ENCODE measurements at regions not wholly inside any gene's neighbourhood (a gene's known extent, or its start where the extent isn't known, plus 50 kb on each side); places are given as distances from the start of the nearest gene placed in this dataset.

DNA sequence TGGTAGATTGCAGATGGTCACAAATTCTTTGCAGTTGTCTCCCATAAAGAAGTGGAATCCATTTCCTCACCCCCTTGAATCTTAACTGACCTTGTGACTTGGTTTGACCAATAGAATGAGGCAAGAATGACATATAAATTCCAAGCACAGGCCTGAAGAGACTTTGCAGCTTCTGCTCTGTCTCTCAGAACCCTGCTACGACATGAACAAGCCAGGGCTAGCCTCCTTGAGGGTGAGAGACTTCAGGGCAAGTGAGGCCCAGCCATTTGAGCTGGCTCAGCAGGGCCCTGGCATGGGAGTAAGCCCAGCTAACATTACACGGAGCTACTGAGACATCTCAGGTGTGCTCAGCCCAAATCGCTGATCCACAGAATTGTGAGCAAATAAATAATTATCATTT is 216.3 kb upstream of the MAN1A1 start:
- no peak overlapping the region for H3K4me3 ChIP-seq (ENCODE audit: low read depth, low read length)
- TF ChIP-seq, protein P1, sequence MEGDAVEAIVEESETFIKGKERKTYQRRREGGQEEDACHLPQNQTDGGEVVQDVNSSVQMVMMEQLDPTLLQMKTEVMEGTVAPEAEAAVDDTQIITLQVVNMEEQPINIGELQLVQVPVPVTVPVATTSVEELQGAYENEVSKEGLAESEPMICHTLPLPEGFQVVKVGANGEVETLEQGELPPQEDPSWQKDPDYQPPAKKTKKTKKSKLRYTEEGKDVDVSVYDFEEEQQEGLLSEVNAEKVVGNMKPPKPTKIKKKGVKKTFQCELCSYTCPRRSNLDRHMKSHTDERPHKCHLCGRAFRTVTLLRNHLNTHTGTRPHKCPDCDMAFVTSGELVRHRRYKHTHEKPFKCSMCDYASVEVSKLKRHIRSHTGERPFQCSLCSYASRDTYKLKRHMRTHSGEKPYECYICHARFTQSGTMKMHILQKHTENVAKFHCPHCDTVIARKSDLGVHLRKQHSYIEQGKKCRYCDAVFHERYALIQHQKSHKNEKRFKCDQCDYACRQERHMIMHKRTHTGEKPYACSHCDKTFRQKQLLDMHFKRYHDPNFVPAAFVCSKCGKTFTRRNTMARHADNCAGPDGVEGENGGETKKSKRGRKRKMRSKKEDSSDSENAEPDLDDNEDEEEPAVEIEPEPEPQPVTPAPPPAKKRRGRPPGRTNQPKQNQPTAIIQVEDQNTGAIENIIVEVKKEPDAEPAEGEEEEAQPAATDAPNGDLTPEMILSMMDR (IDR thresholded peaks at IDR 0.05; ENCODE audit: insufficient read depth, low read length) = no peak
- no peak for DNase-seq (ENCODE audit: low read depth)

DNA sequence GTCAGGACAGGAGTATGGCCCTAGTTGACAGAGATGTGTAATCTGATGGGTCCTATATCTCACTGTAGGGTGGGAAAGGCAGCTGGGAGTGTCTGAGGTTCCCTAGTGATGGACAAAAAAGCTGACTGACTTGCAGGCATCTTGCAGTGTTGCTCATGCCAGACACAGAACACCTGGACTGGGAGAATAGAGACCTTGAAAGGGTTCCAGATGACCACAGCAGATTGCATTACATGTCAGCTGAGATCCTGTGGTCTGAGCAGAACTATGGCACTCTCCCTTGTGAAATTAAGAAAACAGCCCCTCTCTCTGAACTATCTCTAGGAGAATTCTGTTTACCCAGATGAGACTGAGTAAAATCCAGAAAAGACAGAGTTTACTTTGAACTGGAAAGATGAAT is 212.6 kb upstream of the MAN1A1 start:
- DNase-seq (ENCODE audit: low read depth) = no peak
- TF ChIP-seq, protein P1 (IDR thresholded peaks at IDR 0.05; ENCODE audit: insufficient read depth, low read length) = no peak
- H3K4me3 ChIP-seq (ENCODE audit: low read depth, low read length) = no peak overlapping the region

DNA sequence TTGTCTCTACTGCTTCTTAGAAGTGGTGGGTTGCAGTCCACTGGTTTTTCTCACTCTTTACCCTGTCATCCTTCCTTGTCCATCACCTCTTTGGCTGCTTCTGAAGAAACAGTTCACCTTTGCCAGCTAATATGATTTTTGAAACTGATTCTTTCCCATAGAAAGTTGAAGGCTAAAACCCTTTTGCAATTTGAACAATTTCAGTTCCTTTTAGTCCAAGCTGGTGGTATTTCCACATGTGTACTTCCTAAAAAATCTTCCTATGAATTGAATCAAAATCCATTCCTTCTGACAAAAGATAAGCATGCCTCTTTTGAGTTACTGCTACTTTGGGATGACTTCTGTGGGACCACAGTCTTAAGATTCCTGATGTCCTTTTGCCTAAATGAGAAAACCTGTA is 210.0 kb upstream of the MAN1A1 start:
- H3K4me3 ChIP-seq (ENCODE audit: low read depth, low read length) = no peak overlapping the region
- DNase-seq (ENCODE audit: low read depth) = no peak
- TF ChIP-seq, protein P1 (IDR thresholded peaks at IDR 0.05; ENCODE audit: insufficient read depth, low read length) = no peak

DNA sequence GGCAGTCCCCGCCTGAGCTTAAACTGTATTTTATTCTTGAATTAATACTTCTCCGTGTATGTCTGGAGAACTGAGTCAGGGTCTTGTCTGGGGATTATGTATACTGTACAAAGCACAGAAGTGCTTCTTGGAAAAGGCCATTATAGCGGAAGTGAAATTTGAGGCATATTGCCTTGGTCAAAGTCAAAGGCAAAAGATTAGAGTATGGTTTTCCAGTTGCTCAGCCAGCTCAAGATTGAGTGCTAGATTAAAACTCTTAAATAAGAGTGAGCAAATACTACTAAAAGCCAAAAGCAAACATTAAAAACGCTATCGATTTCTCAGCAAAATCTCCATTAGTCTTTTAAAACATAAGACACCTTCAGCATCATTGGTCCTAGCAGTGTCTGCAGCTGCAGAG is 207.7 kb upstream of the MAN1A1 start:
- TF ChIP-seq, protein P1 (IDR thresholded peaks at IDR 0.05; ENCODE audit: insufficient read depth, low read length) = no peak
- no peak for DNase-seq (ENCODE audit: low read depth)
- H3K4me3 ChIP-seq (ENCODE audit: low read depth, low read length) = no peak overlapping the region

DNA sequence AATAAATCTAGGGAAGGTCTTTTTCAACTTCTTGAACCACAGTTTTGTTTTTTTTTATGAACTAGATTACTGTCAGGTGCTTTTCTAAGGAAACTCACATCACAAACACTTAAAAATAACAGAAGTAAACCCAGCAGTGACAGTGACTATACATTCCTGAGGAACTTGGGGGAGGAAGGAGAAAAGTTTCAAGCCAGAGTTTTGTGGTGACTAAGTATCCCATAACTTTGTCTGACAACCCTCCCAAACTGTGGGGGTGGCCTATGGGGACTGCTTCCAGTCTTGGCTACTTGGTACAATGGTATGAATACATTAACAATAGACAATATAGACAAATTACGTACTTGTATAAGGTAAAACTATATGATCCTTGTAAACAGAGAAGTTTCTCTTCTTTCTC is 202.5 kb upstream of the MAN1A1 start:
- TF ChIP-seq, protein P1 (IDR thresholded peaks at IDR 0.05; ENCODE audit: insufficient read depth, low read length) = no peak
- DNase-seq (ENCODE audit: low read depth) = no peak

DNA sequence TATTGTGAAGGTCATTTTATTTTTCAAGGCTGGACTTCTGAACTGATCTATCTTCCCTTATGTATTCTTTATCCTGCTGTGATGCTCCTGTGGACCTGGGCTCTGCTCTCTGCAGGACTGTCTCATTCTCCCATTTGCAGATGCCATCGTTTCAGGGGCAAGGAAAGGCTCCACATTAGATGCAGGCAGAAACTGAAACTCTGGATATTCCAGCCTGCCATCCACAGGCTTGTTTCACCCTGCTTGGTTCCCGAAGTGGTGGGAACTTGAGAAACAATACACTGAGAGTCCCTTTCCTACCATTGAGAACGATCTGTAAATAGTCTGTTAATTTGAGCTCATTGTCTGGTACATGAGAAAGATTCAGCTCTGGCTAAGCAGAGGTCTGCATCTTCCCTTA is 197.5 kb upstream of the MAN1A1 start:
- DNase-seq (ENCODE audit: low read depth) = no peak
- TF ChIP-seq, protein P1 (IDR thresholded peaks at IDR 0.05; ENCODE audit: insufficient read depth, low read length) = no peak
- no peak overlapping the region for H3K4me3 ChIP-seq (ENCODE audit: low read depth, low read length)

More for the DNA sequence above, 202.5 kb upstream of the MAN1A1 start:
- no peak overlapping the region for H3K4me3 ChIP-seq (ENCODE audit: low read depth, low read length)

DNA sequence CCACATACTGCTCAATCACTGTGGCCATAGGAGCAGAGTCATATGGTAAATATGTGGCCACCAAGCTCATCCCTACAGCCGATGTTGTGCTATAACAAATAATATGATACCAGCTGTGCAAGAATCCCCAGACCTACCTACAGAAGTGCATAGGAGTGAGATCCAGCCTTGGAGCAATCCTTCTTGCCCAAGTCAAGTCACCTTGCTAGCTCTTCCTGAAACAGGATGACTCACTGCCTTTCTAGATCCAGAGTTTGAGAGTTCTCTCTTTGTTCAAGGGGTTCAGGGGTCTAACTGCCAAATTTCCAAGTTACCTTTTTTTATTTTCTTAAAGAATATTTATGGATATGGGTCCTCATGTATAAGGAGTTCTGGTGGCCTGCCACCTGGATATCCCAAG is 195.7 kb upstream of the MAN1A1 start:
- DNase-seq (ENCODE audit: low read depth) = no peak
- TF ChIP-seq, protein P1 (IDR thresholded peaks at IDR 0.05; ENCODE audit: insufficient read depth, low read length) = no peak
- no peak overlapping the region for H3K4me3 ChIP-seq (ENCODE audit: low read depth, low read length)

Measured in fibroblast of the aortic adventitia (primary cell).